ENCODE measurements at regions not wholly inside any gene's neighbourhood (a gene's known extent, or its start where the extent isn't known, plus 50 kb on each side); places are given as distances from the start of the nearest gene placed in this dataset.
"Not testable (repeated sequence)": the region's sequence is repeated elsewhere in the genome, so short reads cannot be mapped to it uniquely, and the experiment has no call there.

DNA sequence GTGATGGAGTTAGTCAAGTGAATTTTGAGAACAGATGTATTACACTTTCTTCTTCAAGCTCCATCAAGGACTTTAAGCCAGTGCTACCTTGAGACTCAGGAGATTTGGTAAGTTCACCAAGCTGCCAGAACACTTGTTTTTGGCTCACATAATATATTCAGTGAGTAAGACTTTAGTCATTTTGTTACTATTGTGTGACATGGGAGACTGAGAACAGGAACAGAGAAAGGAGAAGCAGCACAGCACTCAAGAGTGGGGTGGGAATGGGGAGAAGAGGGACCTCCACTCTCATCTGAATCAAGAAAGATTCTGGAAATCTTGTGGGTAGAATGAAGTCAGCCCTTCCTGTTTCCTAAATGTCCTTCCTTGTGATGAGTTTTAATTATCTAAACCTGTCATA lies 87.3 kb upstream of the TET2 start:
- no peak for DNase-seq

DNA sequence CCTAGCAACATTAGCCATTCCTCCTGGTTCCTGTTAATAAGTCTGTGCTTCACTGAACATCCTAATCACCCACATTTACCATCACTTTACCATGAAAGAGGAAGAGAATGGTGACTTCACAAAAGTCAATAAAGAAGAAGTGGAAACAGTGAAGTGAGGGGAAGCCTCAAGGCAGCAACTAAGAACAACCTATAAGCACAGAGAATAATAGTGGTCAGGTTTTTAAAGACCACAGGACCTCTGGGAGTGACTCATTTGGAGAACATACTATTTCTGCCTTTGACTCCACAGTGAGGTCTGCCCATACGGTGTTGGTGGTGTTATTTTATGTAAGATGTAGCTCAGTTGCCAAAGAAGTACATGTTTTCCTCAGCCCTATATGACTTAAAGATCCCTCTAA lies 86.0 kb upstream of the TET2 start:
- DNase-seq: no peak

DNA sequence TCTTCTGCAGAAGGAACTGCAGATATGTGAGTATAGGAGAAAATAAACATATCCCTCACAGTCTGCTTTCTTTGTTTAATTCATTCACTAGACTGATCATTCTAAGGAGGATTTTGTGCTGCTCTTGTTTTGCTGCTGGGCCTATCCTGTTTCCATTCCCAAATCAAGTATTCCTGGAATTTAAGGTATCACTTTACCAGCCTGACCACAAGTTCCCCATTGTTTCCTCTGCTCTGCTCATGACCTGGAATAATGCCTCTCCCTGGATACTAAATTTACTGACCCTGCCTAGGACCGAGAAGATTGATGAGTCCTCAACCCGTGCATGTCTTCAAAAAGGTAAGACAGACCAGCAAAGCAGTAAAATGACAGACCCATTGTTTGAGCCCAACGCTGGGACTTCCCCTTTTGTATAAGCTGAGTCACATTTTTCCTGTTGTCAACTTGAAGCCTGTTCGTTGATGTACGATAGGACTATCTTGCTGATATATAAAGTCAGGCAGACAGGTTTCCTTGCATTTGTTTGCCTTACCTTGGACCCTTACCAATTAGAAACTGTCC lies 85.5 kb upstream of the TET2 start:
- peak; percentile 2 for DNase-seq

DNA sequence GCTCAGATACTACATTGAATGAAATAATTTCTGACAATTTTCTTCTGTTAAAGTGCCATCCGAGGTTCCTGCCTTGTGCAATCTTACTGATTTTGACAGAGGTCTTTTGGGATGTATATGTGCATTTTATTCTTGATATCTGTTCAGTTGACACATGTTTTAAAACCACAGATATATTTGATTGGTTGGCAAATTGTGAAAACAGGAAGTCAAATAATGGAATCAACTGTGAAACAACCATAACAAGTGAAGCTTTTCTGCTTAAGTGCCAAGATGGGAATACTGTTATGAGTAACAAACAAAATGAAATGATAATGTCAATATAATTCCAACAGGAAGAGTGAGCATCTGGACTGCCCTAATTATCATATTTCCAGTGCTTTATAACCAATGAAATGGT lies 84.9 kb upstream of the TET2 start:
- no peak for DNase-seq

DNA sequence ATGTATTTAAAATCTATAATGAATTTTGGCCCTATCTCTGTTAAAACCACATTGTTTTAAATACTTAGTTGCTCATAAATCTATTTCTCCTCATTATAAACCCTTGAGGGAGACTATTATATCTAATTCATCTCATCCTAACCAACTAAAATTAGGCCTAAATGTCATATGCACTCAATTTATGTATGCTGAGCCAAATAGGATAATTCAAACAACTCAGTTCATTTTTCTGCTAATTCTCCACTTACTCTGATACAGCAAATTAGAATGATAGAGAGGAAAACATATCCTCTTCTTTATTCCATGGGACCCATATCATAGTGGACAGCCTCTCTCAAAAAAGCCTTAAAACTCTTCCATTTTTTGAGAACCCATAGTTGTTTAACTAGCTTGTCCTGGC lies 80.3 kb upstream of the TET2 start:
- DNase-seq: no peak

DNA sequence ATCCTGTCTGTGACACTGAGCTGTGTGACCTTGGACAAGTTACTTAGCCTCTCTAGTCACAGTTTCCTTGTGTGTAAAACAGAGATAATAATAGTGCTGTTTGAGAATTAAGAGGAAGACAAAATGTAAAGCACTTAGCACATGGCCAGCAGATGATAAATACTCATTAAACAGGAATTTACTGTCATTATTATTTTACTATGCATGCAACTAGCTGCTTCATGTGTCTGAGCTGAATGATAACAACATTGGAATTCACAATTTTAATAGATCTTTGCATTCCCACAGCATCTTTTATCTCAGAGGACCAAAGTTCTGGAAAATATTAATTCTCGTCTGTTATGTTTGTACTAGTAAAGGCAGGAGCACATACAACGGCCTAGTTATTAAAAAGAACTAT lies 79.2 kb upstream of the TET2 start:
- no peak for DNase-seq

DNA sequence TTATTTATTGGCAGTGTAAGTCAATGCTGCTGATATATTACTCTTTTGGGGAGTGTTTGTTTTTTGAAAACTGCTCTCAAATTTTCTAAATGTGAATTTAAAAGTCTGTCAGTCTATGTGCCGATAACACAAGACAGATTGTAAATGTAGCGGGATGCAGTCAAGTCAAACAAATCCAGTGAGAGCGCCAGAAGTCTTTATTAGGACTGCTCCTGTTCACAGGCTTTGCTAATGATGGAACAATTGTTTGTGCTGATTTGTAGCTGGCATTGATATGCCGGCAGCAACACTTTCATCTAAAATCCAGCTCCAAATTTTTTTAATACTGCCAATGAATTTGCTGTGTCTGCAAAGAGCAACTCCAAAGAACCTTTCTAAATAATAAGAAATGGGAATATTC lies 78.7 kb upstream of the TET2 start:
- no peak for DNase-seq

DNA sequence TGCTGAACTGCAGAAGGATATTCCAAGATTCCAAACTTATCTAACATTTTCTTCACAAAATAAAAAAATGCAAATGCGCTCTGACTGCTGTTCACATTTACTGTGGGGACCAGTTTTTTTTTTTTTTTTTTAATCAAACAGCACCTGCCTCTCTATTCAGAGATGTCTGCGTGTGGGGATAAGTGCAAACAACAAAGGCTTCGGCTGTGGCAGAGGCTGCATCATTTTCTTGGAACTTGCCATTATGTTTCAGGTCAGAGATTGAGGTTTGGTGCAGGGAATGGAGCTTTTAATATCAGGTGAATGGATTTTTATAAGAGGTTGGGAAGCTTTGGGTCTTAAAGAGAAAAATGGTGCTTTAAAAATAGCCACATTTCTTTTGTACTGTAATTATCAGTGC lies 78.2 kb upstream of the TET2 start:
- no peak for DNase-seq

DNA sequence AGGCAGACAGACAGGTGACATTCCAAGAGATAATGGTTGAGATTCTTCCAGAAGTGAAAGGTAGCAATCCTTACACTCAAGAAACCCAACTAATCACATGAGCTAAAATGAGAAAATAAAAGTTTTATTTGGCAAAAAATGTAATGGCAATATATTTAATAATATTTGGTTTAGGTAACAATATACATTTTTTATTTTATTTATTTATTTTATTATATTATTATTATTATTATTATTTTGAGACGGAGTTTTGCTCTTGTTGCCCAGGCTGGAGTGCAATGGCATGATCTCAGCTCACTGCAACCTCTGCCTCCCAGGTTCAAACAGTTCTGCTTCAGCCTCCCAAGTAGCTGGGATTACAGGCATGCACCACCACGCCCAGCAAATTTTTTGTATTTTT lies 74.6 kb upstream of the TET2 start:
- not testable (repeated sequence) for DNase-seq

DNA sequence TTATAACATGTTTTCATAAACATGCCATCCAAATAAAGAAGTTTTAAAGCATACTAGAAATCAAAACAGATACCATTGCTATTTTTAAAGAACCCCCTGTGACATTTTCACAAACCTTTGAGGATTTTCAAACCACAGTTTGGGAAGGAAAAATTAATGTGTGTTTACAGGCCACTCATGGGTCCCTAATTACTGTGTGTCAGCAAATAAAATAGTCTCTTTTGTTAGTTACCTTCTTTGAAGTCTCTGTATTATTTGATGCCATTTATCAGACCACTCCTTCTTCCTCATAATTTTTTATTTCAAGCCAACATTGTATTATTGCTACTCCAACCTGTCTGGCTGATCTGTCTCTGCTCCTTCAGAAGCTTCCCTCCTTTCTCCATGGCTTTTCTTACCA lies 72.6 kb upstream of the TET2 start:
- no peak for DNase-seq

DNA sequence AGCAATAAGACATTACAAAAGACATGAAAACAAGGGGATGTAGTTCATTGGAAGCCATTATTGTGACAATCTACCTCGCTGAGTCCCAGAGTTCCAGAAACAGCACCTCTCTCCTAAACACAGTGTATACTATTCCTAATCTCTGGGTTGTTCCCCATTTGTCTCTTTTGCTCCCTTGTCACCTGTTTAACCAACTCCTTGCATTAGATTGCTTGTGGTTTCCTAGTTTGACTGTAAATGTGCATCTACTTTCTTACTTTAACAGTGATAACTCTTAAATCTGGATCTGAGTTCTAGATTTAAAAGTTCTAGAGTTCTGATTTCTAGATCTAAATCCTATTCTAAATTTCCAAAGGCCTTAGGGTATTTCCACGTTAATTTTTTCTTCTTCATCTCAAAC lies 71.6 kb upstream of the TET2 start:
- no peak for DNase-seq

DNA sequence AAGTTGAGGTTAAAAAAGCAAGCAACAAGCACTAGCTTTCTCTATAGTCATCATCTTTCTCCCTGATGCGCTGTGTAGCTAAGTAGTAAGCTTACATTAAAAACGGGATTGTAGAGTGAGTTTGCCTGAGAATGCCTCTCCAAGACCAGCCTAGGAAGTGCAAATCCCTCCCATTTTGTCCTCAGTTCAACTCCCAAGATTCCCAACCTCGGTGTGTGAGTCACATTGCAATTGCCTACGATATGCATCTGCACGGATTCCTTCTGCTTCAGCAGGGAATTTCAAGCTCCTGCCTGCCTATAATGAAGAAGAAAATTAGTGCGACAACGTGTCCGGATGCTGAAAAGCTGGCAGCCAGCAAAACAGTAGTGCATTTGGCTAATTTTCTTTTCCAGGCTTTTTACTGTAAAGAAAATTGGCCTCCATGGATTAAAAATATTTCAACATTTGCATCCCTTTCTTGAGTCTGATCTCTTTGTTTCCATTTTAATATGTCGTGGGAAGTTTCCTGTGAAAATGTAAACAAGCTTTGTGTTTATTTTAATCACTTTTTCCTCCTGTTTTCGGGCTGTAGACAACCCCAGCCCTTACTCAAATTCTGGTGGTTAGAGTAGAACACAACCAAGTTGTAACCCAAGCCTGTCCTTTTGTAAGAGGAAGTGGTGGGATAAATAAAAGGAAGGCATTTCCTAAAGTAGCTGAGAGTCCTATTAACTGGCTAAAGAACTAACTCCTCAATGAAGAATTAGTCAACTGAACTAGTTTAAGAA lies 58.4 kb upstream of the TET2 start:
- no peak for DNase-seq

DNA sequence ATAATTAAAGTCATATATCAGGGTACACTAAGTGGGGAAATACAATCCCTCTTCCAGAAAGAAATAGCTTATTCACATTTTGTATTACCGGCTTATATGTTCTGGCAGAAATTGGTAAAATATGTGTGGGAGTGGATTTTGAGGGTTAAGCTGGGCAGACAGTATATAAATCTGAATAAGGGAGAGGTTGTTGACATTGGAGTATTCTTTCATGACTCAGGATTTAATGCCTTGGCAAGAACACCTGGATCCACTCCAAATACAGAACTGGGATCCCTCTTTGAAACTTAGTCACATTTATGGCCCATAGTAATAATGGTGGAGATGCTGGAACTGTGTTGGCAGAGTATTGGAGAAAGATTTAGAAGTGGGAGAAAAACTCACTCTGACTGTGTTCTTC lies 54.3 kb upstream of the TET2 start:
- DNase-seq: no peak

DNA sequence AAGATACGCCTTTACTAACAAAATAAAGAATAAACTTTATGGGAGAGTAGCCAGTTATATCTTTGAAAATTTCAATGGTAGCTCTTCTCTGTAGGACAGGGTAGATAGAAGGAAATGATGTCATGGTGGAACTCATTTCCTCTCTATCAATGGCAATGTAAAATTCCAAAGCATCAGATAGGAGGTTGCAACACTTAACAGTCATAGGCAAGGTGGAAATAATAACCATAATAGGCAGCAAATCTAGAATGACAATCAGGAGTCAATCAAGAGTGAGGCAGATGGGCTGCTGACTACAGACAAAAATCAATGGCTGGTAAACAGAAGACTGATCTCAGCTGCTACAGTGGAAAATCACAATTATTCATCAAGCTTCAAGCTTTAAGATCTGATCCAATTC lies 53.9 kb upstream of the TET2 start:
- no peak for DNase-seq

DNA sequence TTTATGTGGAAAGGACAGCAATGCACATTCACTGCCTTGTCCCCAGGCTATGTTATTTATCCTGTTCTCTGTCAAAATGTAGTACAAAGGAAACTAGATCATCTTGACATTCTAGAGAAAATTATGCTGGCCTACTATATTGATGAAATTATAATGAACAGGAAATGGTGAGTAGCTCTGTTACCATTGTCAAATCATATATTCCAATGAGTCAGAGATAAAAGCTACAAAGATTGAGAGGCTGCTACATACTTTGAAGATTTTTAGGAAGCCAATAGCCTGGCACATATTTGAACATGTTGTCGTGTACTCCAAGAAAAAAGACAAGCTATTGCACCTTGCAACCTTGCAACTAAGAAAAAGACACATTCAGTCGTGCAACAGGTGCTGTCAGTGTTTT lies 52.7 kb upstream of the TET2 start:
- no peak for DNase-seq
